Cardiac septum (tissue), 1 donor: ENCODE measurements at regions not wholly inside any gene's neighbourhood (a gene's known extent, or its start where the extent isn't known, plus 50 kb on each side); places are given as distances from the start of the nearest gene placed in this dataset.

Experiments
- DNase-seq: peaks from one replicate; pipeline ENCODE4 v3.0.0-alpha.2; 2020; ENCODE audit warnings: low spot score
- intact Hi-C: fragments of 100-400 bp; cut with DNase I; formaldehyde crosslinking; loops from one replicate; pipeline ENCODE4 v1.14.0; 2022
- donor health status: DM: no; HTN: no; CAD: no.

DNA sequence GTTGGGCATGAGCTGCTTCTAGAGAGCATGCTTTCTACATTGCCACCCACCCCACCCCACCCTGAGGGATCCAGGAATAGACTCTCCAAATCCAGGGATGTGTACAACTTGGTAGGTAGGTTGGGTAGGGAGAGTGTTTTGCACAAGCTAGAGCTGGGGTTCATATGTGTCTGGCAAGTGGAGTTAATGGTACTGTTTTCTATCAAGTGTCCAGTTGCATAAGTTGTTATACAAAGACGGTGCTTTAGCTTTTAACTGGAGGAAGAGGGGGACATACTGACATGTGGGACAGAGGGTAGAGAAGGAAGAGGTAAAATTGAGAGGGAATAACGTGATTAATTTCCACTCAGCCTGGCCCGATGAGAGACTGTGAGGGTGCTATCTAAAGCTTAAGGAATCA, 51.0 kb upstream of the TNC start:
- no peak for DNase-seq
- intact Hi-C loops: no loop called here

DNA sequence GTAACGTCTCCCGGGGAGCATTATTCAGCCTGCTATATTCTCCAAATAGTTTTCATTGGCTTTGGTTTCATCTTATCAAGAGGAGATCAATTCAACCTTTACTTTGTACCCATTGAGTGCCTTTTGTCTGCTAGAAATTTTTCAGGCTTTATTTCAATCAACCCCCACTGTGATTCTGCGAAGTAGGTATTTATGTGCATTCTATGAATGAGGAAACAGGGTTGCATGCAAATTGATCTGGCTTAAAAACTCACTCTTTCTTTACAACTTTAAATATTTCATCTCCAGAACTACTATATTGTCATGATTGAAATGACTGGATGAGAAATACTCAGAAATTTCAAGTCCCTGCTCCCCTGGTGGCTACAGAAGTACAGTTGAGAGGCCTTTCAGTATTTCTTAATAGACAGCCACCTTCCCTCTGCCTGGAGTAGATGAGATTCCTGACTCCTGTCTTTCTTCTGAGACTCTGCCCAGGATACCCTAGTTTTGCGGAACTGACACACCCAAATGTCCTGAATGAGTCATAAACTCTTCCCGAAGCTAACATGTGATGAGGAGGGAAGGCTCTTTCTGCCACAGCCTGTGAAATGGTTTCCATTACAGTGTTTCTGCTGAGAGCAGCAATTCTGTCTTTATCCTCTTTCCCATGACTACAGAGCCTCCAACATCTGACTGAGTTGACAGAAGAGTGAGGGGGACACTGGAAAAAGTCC, 52.6 kb upstream of the TNC start:
- DNase-seq: no peak
- intact Hi-C loops: no loop called here

DNA sequence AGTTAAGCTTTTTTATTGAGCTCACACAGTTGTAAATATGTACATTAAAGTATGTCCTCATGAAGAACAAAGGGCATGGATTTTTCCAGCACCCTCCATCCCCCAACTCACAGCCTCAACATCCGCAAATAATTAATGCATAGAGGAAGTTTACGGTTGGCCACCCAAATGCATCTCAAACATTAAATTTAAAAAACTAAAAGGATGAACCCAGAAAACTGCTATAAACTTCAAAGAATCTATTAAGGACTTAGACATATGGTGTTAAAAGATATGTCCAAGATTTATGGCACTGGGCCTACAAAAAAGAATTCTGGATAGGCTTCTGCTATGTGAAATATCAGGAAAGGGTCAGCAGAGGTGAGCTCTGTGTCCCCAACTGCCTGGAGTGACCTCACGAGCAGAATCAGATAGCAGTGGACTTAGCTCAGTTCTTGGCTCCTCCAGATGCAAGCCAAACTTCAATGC, 54.0 kb upstream of the TNC start:
- intact Hi-C loops: no loop called here
- no peak for DNase-seq

DNA sequence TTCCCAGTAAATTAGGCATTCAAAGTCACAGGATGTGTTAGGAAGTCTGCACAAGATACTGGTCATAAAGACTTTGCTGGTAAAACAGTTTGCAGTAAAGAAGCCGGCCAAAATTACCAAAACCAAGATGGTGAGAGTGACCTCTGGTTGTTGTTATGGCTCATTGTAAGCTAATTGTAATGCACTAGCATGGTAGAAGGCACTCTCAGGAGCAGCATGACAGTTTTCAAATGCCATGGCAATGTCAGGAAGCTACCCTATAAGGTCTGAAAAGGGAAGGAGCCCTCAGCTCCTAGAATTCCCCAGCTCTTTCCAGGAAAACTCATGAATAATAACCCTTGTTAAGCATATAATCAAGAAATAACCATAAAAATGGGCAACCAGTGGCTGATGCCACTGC, 64.3 kb upstream of the TNC start:
- intact Hi-C loops: no loop called here

DNA sequence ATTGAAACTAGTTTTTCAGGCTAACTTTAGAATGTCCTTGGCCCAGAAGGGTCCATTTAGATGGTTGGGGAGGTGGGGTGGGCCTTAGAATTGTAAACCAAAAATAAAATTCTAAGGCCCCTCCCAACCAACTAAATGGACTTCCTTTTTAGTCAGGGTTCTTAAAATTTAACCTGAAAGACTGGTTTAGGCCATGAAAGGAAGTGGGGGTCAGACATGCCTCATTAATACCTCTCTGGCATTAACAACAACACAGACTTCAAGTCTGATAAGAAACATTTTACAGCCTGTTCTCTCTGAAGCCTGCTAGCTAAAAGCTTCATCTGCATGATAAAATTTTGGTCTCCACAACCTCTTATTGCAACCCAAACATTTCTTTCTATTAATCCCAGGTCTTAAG, 65.5 kb upstream of the TNC start:
- DNase-seq: no peak
- intact Hi-C loops: no loop called here

More for the DNA sequence above, 64.3 kb upstream of the TNC start:
- DNase-seq: no peak

DNA sequence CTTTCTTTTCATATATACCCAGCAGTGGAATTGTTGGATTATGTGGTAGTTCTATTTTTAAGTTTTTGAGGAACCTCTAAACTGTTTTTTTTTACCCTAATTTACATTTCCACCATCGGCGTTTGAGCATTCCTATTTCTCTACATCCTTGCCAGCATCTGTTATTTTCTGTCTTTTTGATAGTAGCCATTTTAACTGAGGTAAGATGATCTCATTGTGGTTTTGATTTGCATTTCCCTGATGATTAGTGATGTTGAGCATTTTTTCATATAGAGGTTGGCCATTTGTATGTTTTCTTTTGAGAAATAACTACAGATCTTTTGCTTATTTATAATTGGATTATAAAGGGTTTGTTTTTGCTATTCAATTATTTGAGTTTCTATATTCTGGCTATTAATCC, 71.7 kb upstream of the TNC start:
- intact Hi-C loops: no loop called here

DNA sequence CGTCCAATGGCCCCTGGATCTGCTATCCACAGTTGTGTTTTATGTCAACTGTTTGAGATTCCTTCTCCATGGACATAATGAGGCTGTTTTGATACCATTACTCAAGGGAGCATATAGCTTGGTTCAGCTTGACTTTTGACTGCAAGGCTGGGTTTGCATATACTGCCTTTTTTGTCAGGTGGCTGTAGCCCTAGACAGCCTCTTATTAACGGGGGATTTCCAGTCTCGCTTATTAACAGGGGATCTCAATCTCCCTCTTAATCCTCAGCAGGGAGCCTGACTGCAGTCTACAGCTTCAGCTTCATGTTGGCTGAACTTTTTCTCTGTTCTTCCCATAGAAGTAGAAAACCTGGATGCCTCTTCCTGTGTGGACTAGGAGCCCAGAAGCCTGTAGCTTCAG, 73.7 kb upstream of the TNC start:
- intact Hi-C loops: no loop called here
- DNase-seq: no peak

More for the DNA sequence above, 71.7 kb upstream of the TNC start:
- DNase-seq: no peak

DNA sequence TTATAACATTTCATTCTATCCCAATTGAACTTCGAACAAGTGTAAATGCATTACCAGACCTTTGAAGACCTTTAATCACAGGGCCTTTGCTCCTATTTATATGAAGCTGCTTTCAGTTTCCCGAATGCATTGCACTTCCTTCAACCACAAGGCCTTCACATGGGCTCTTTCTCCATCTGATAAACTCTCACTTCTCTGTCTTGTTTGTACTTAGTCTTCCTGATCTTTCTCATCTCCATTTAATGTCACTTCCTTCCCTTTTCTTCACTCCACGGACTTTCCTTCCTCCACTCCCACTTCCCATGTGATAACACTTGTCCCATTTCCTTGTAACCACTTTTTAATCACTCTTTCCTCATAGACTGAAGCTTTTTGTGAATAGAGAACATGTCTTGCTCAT, 74.3 kb upstream of the TNC start:
- DNase-seq: no peak
- intact Hi-C loops: no loop called here

DNA sequence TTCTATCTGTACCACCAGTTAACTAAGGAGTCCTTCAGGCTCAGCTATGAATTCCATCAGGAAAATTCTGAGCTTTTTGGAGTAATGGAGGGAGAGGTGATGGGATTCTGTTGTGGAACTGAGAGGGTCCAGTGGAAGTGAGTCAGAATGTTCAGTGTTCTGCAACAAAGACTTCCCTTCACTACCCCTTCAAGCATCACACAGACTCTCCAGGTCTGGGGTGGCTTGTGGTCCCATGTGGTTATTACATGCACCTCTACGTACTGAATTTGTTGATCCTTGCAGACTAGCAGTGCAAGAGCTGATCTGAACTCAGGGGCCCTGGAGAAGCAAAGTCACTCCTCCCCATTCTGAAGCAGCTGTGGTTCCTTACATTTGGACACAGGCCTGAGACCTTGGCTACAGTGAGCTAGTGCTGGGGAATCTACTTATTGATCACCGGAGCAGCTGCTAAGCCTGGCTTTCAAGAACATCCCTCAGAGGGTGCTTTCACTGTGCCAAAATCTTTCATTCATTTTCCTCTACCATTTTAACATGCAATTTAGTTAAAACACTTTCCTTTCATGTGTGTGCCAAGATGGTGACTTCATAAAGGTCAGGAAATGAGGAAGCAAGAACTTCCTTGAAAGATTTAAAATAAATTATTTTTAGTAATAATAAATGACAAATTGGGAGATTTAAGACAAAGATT, 75.0 kb upstream of the TNC start:
- no peak for DNase-seq
- intact Hi-C loops: no loop called here

DNA sequence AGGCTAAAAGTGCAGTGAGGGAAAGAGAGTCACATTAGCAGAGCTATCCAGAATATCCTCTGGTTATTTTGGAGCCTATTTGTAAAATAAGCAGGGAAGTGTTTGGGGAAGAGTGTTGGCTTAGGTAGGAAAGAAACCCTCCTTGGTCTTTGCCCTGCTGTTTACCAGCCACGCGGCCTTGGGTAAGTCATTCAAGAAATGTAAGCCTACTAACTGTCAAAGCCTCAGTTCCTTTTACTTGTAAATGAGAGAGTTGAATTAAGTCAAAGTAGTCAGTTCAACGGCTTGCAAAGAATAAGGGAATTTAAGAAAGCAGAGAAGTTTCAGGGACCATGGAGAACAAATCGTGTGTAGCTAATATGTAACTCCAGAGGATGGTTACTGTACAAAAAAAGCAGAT, 75.8 kb upstream of the TNC start:
- intact Hi-C loops: no loop called here
- no peak for DNase-seq

DNA sequence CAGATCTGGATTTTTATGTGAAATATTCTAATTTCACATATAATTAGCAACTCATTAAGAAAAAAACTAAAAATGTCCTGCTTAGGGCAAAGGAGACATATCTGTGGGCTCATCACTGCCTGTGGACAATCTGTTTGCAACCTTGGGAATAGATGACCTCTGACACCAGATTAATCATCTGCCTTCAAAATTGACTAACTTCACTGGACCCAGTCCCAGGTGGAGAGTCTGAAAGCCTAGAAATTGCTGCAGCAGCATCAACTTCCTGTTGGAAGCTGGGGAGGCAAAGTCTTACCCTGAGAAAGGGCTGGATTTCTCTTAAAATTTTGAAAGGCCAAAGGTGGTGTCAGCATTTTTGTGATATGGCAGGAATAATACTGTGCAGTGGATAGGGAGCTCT, 76.3 kb upstream of the TNC start:
- intact Hi-C loops: no loop called here
- DNase-seq: no peak

DNA sequence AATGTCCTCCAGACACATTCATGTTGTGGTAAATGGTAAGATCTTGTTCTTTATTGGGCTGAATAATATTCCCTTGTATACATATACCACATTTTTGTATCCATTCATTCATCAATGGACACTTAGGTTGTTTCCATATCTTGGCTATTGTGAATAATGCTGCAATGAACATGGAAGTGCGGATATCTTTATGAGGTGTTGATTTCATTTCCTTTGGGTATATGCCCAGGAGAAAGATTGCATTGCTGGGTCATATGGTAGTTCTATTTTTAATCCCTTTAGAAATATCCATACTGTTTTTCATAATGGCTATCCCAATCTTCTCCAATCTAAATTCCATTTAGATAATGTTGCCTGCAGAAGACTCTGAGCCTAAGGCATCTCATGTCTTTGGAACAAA, 78.0 kb upstream of the TNC start:
- intact Hi-C loops: no loop called here
- DNase-seq: no peak

DNA sequence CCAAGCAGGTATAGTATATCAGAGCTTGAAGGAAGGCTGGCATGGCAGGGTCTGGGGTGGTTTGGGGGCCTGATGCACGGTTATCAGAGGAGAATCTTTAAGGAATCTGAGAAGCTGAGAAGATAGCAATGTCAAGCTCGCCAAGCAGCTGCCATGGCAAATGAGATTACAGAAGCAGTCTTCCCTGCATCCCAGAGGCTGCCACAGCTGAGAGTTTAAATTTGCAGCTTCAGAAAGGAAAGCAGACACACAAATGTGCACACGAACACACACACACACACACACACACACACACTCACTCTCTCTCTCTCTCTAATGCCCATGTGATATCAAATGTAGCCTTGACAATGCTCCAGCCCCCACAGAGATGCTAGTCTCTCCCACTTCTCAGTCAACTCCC, 79.0 kb upstream of the TNC start:
- DNase-seq: no peak
- intact Hi-C loops: no loop called here

DNA sequence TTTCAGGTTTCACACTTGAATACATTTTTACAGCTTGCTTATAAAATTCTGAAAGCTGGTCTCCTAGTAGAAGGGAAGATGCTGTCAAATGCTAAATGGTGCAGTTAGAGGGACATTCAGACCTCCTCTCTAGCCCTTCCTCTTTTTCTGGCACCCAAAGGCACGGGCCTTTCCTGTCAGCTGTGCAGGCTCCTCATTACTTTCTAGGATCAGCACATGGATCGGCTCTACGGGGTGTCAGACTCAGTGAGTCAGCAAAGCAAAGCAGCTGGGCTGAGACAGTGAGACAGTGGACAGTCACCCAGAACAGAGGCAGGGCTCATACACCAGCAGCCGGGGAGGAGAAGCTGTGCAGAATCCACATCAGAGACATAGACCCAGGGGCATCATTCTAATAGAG, 80.0 kb upstream of the TNC start:
- intact Hi-C loops: no loop called here
- DNase-seq: no peak

DNA sequence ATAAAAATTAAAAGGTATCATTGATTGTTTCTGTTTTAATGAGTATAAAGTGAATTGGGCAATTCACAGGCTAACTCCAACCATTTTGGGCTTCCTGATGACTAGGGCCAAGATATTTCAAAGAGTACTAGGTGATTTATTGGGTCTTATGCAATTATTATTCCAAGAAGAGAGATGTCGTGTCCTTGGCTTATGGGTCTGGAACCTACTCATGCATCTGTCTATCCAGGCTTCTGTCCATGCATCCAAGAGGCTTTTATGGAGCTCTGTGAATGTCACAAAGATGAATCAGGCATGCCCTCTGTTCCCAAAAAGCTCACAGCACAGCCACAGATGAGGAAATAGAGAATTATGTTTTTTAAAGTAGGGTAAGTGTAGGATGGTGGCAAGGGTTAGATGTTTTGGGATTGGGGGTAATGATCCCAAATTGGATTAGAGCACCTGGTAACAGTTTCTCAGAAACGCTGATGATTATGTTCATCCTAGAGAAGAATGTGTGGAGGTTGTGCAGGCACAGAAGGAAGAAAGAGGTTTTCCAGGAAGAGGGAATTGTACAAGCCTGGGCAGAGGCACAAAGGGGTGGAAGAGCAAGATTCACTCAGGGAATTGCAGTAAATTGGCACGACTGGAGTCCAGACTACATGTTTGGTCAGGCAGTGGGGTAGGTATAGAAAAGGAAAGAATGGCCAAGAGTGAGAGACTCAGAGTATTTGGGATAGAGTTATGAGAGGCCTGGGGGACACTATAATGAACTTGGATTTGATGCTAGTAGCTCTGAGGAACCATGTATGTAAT, 83.0 kb upstream of the TNC start:
- intact Hi-C loops: no loop called here
- no peak for DNase-seq

DNA sequence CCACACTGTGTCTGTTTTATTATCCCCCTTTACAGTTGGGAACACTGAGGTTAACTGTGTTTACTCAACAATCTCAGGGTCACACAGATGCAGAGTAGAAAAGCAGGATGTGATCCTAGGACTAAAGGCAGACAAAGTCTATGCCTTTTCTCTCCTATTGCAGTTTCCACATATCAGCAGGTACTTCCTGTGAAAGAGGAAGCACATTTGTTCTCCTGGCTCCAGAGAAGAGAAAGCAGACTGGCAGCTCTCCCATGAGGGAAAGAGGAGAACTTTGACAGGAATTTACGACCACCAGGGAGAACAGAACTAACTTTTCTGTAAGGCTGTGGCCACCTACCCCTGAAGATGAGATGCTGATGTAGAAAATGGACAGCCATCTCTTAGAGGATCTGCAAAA, 84.2 kb upstream of the TNC start:
- intact Hi-C loops: no loop called here
- no peak for DNase-seq

DNA sequence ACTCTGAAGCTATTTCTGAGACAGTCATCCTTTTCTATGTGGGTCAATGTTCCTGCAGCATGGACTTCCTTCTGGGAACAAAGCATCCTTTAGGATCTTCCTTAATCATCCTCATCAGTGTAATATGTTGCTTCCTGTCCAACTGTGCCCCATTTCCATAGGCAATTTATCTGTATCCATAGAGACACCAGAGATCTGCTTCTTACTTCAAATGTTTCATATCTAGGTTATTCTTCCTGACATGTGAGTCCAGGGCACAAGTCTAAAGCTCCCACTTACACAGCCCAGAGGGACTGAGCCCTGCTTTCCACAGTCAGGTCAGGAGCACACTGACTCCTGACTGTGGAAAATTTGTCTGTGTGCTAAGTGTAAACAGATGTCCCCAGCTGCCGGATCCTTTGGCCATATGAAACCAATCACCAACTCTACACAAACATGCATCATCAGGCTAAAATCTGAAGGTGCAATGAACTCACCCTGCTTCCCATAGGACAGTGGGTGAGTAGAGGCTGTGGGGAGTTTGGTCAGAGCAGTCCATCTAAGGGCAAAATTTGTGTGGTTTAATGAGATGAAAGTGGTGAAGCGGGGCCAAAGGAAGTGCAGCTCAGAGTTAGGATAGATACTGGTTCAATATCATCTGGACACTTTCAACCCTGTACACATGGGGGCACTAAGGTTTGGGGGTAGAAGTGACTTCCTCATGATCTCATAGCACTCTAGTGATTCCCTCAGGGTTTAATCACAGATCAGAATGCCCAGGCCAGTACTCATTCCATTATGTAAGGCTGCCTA, 85.2 kb upstream of the TNC start:
- DNase-seq: no peak
- intact Hi-C loops: no loop called here

DNA sequence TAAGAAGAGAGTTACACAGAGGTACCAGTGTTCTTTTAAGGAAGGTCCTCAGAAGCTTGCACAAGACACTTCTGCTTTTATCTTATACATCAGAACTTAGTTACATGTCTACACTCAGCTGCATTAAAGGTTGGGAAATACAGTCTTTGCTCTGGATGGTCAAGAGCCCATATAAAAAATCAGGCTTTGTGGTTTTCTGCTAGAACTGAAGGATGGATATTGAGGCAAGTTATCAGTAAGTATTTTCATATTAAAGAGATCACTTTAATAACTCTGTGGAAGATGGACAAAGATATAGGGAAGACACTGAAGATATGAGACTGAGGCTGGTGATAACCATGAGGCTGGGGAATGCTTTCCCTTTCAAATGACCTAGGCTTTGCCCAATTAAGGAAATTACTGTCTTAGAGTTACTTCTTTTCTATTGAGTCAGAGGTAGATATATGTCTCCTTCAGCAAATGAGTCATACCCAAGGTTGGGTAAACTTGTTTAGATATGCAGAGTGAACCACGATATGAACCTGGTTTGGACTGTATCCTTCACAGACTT, 87.0 kb upstream of the TNC start:
- intact Hi-C loops: no loop called here
- no peak for DNase-seq

DNA sequence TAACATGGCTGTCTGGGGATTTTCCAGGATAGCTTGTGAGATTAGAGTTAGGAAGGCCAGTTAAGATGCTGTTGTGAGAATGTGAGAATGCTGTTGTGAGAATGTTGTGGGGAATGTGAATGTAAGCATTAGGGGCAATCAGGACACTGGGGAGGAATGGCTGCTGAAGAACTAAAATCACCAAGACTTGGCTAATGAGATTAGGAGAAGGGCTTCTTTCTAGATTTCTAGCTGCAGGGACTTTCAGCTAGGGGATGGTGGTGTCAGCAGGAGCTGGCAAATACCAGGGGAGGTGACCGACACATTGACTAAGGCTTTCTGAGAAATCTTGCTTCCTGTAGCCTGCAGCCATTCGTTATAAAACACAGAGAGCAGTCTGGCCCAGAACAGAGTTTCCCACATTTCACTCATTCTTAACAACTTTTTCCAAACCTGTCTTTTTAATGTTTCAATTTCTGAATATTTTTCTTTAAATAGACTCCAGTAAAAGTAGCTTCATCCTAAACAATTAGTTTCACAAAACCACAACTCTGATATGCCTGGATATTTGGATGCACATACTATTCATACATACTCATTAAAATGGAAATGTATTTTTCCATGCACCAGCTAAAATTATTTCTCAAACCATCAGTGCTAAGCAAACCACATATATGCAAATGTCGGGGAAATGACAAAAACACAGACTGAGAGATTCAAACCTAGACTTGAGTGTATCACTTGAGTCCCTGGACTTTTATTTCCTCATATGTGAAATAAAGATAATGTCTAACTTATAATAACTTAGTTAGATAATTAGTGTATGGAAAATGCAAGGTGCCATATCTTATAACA, 89.3 kb upstream of the TNC start:
- no peak for DNase-seq
- intact Hi-C loops: no loop called here
